ENCODE measurements at regions not wholly inside any gene's neighbourhood (a gene's known extent, or its start where the extent isn't known, plus 50 kb on each side); places are given as distances from the start of the nearest gene placed in this dataset.
A peak's percentile ranks its signal among the peaks of the same experiment; 100 is the strongest.

GRCh38 chr14:22380571-22381407 is 208.2 kb downstream of the DAD1 start:
- DNase-seq (ENCODE audit: low read depth in 1 of 2, low spot score in 2 of 2) (no peak), FAIRE-seq (no peak)
- Histone ChIP-seq H2AFZ (ENCODE audit: low read length) (peak overlapping the region; percentile 37; the same call in 1 of the 2 replicates), H4K5ac (ENCODE audit: insufficient read length, low read depth, low read length) (no peak overlapping the region), H3K56ac (replicated peaks; ENCODE audit: insufficient read length, low read depth, low read length) (no peak overlapping the region), H3K4me1 (replicated peaks in 1 of 4; ENCODE audit: control insufficient read depth in 3 of 4, insufficient read depth in 4 of 4, low read length in 3 of 4) (no peaks in the 10 kb centered on the region), H4K91ac (replicated peaks; ENCODE audit: insufficient read length, low read length) (no peak overlapping the region), H2AK5ac (ENCODE audit: low read depth, low read length) (no peak overlapping the region), H2BK120ac (replicated peaks; ENCODE audit: low read depth, low read length) (no peak overlapping the region), H3K4ac (replicated peaks; ENCODE audit: insufficient read length, low read depth, low read length) (no peak overlapping the region), H2BK12ac (ENCODE audit: low read depth, low read length) (no peak overlapping the region), H3K23ac (ENCODE audit: insufficient read length) (no peak overlapping the region), H3K9me3 (ENCODE audit: insufficient read depth in 2 of 2, low read depth in 1 of 2, low read length in 1 of 2) (no peaks in the 10 kb centered on the region), H3K4me3 (ENCODE audit: extremely low read depth in 1 of 4, insufficient read depth in 2 of 4, low read depth in 3 of 4, low read length in 4 of 4) (no peak overlapping the region), H2BK5ac (ENCODE audit: low read depth, low read length) (no peak overlapping the region), H3K36me3 (ENCODE audit: control insufficient read depth in 2 of 4, insufficient read depth in 4 of 4, low read length in 3 of 4) (no peaks in the 10 kb centered on the region), H2BK20ac (ENCODE audit: low read length) (no peak overlapping the region), H4K8ac (ENCODE audit: extremely low read depth, insufficient read depth, low read length) (no peak overlapping the region), H3K27ac (ENCODE audit: low read depth, low read length) (no peak overlapping the region), H3K18ac (ENCODE audit: extremely low read depth, low read length) (0 out of 2 replicates have a peak overlapping the region, but pooled peaks have one; percentile 43), H3K23me2 (ENCODE audit: low read depth, low read length) (no peaks in the 10 kb centered on the region), H2BK15ac (ENCODE audit: low read length) (no peak overlapping the region), H3K4me2 (ENCODE audit: insufficient read depth in 1 of 2, low read depth in 2 of 2, low read length in 2 of 2) (no peak overlapping the region), H3K79me2 (ENCODE audit: control insufficient read depth in 1 of 2, insufficient read depth in 2 of 2, low read length in 2 of 2) (no peaks in the 10 kb centered on the region), H3K27me3 (replicated peaks in 1 of 4; ENCODE audit: control insufficient read depth in 3 of 4, extremely low read depth in 1 of 4, insufficient read depth in 3 of 4, low read length in 3 of 4) (no peaks in the 10 kb centered on the region), H4K20me1 (replicated peaks in 1 of 2; ENCODE audit: control insufficient read depth in 1 of 2, insufficient read depth in 2 of 2, low read length in 2 of 2) (no peaks in the 10 kb centered on the region), H3K14ac (ENCODE audit: insufficient read length) (no peak overlapping the region), H3K9ac (replicated peaks in 1 of 4; ENCODE audit: extremely low read depth in 1 of 4, low read depth in 3 of 4, low read length in 3 of 4) (no peak overlapping the region), H3K79me1 (ENCODE audit: low read depth, low read length) (no peaks in the 10 kb centered on the region)
- WGBS, 2 experiments (ENCODE audit: extremely low coverage in 1 of 2, insufficient coverage in 1 of 2, insufficient read length in 1 of 2, insufficient replicate concordance in 2 of 2, low coverage in 1 of 2, low lambda C conversion rate in 2 of 2, missing lambda C conversion rate in 1 of 2): 100% methylated on average over 5 of the region's 5 CpGs; no CpG with 5 or more reads in 1 of the 2 experiments
- ChIA-PET CTCF (ENCODE audit: partially characterized antibody) (interaction anchor here (0.6 to 3.4 kb wide), 14 partner anchors 9 to 196 kb away, joined by 3 to 26 read pairs (median 4); no protein-coding TSS in a partner anchor), POLR2A (ENCODE audit: partially characterized antibody) (no interaction called here)
- TF ChIP-seq TEAD4 (IDR thresholded peaks at IDR 0.05; ENCODE audit: low read depth, low read length): no peak
